ENCODE measurements at regions not wholly inside any gene's neighbourhood (a gene's known extent, or its start where the extent isn't known, plus 50 kb on each side); places are given as distances from the start of the nearest gene placed in this dataset.
"Not testable (repeated sequence)": the region's sequence is repeated elsewhere in the genome, so short reads cannot be mapped to it uniquely, and the experiment has no call there.

DNA sequence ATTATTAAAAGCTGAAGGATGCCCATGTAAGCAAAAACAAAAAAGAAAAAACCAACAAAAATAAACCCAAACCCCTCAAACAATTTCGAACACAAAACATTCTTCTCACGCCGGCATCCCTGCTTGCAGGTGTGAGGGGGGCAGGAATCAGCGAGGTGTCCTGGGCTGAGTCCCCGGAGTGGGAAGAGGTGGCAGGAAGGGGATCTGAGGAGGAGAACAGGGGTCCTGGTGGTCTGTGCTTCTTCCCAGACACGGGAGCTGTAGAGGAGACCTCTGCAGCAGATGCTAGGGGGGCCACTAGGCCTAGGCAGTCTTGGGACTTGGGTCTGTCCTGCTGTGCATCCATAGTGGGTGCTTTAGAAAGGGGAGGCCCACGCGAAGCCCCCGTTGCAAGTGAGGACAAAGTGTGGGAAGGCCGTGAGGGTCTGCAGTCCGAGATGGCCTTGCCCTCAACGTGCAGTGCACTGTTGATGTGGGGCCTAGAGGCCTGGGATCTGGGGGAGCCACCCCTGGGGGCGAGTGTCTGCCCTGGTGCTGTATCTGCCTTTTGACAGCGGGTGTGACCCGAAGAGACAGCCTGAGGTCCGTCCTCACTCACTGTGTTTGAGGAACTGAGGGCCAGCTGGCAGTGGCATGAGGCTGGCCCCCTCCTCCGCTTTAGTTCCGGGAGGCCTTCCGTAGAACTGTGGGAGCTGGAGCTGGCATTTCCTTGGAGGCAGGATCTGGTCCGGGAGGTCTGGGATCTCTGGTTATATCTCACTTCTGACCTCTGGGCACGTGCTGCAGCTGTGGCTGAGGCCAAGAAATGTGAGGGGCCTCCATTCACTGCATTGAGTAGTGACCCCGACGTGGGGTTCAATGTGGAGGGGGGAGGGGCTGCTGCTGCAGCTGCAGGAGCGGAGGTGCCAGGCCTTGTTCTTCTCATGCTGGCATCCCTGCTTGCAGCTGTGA, 1371.5 kb downstream of the CDH12 start:
- TF ChIP-seq, protein P1, sequence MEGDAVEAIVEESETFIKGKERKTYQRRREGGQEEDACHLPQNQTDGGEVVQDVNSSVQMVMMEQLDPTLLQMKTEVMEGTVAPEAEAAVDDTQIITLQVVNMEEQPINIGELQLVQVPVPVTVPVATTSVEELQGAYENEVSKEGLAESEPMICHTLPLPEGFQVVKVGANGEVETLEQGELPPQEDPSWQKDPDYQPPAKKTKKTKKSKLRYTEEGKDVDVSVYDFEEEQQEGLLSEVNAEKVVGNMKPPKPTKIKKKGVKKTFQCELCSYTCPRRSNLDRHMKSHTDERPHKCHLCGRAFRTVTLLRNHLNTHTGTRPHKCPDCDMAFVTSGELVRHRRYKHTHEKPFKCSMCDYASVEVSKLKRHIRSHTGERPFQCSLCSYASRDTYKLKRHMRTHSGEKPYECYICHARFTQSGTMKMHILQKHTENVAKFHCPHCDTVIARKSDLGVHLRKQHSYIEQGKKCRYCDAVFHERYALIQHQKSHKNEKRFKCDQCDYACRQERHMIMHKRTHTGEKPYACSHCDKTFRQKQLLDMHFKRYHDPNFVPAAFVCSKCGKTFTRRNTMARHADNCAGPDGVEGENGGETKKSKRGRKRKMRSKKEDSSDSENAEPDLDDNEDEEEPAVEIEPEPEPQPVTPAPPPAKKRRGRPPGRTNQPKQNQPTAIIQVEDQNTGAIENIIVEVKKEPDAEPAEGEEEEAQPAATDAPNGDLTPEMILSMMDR (IDR thresholded peaks at IDR 0.05; ENCODE audit: low read length), result not testable (repeated sequence)
- not testable (repeated sequence) for TF ChIP-seq EZH2 (optimal IDR thresholded peaks at IDR 0.05; ENCODE audit: low read depth, low read length)

All from MM.1S (cell line).